SU-DHL-6 (cell line): ENCODE measurements at regions not wholly inside any gene's neighbourhood (a gene's known extent, or its start where the extent isn't known, plus 50 kb on each side); places are given as distances from the start of the nearest gene placed in this dataset.

Experiments
- EZH2phosphoT487 ChIP-seq: fragments of 200-600 bp; sonication (generic), shearing (Covaris generic); conservative IDR thresholded peaks from 2 replicates; pipeline ENCODE4 v1.6.1; 2018; ENCODE audit warnings: mild to moderate bottlenecking, antibody characterized with exemption, low read length, moderate library complexity, mixed read lengths
- TF ChIP-seq, protein P1 (sequence below): fragments of 200-600 bp; sonication (generic); IDR thresholded peaks from one replicate; pipeline ENCODE4 v1.5.1; 2017; ENCODE audit warnings: antibody characterized with exemption, mild to moderate bottlenecking, low read length, moderate library complexity; ENCODE audit not compliant: insufficient read depth, poor library complexity, severe bottlenecking

DNA sequence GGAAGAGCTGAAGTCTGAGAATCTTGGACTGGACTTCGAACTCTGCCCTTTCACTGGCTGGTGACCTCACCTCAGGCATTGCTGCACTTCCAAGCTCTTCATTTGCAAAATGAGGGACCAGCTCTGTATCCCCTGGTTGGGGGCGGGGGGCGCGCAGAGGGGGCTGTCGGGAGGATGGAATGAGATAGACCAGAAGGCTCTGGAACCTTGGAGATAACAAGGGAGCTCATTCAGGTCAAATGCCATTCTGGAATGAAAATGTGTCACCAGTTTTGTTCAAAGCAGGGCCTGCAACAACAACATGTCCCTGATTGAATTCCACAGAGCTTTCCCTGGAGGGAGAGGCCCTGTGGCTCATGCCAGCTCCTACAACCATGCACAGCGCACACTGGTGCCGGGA lies 370.5 kb downstream of the MN1 start:
- TF ChIP-seq, protein P1, sequence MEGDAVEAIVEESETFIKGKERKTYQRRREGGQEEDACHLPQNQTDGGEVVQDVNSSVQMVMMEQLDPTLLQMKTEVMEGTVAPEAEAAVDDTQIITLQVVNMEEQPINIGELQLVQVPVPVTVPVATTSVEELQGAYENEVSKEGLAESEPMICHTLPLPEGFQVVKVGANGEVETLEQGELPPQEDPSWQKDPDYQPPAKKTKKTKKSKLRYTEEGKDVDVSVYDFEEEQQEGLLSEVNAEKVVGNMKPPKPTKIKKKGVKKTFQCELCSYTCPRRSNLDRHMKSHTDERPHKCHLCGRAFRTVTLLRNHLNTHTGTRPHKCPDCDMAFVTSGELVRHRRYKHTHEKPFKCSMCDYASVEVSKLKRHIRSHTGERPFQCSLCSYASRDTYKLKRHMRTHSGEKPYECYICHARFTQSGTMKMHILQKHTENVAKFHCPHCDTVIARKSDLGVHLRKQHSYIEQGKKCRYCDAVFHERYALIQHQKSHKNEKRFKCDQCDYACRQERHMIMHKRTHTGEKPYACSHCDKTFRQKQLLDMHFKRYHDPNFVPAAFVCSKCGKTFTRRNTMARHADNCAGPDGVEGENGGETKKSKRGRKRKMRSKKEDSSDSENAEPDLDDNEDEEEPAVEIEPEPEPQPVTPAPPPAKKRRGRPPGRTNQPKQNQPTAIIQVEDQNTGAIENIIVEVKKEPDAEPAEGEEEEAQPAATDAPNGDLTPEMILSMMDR: no peak
- no peak for TF ChIP-seq EZH2phosphoT487
